Epithelial cell of esophagus (primary cell): ENCODE measurements at regions not wholly inside any gene's neighbourhood (a gene's known extent, or its start where the extent isn't known, plus 50 kb on each side); places are given as distances from the start of the nearest gene placed in this dataset.

Source experiments
- DNase-seq: peaks from one replicate; pipeline ENCODE4 v3.0.0; 2010; ENCODE audit warnings: low read depth
- H3K4me3 ChIP-seq: 2 replicates; pipeline ENCODE4 v1.5.1; 2011; ENCODE audit warnings: mild to moderate bottlenecking, low read length, control low read depth
- CTCF ChIP-seq: IDR thresholded peaks from 2 replicates; pipeline ENCODE4 v1.5.1; 2011; ENCODE audit warnings: low read depth, mild to moderate bottlenecking, low read length, control low read depth, inconsistent platforms; ENCODE audit not compliant: insufficient read depth; ENCODE audit errors: missing control alignments

- no peak for DNase-seq
- no peak overlapping the region for H3K4me3 ChIP-seq
- no peak for TF ChIP-seq CTCF
These were observed 394.7 kb upstream of the ZNF804A start for GRCh38 chr2:184203661-184204060.

GRCh38 chr2:184205048-184205596 is 393.2 kb upstream of the ZNF804A start:
- H3K4me3 ChIP-seq: no peak overlapping the region
- TF ChIP-seq CTCF: no peak
- DNase-seq: no peak

- no peak overlapping the region for H3K4me3 ChIP-seq
- no peak for TF ChIP-seq CTCF
- no peak for DNase-seq
These were observed 392.3 kb upstream of the ZNF804A start for GRCh38 chr2:184206045-184206444.

- DNase-seq: no peak
- TF ChIP-seq CTCF: no peak
- no peak overlapping the region for H3K4me3 ChIP-seq
These were observed 388.0 kb upstream of the ZNF804A start for GRCh38 chr2:184210329-184210728.

- no peak for DNase-seq
- no peak overlapping the region for H3K4me3 ChIP-seq
- TF ChIP-seq CTCF: no peak
These were observed 382.6 kb upstream of the ZNF804A start for GRCh38 chr2:184215745-184216144.

- DNase-seq: no peak
- no peak for TF ChIP-seq CTCF
- H3K4me3 ChIP-seq: no peak overlapping the region
These were observed 341.7 kb upstream of the ZNF804A start for GRCh38 chr2:184256611-184257010.

- DNase-seq: no peak
- no peak for TF ChIP-seq CTCF
- H3K4me3 ChIP-seq: no peak overlapping the region
These were observed 337.0 kb upstream of the ZNF804A start for GRCh38 chr2:184261331-184261730.
